ENCODE measurements at regions not wholly inside any gene's neighbourhood (a gene's known extent, or its start where the extent isn't known, plus 50 kb on each side); places are given as distances from the start of the nearest gene placed in this dataset.

DNA sequence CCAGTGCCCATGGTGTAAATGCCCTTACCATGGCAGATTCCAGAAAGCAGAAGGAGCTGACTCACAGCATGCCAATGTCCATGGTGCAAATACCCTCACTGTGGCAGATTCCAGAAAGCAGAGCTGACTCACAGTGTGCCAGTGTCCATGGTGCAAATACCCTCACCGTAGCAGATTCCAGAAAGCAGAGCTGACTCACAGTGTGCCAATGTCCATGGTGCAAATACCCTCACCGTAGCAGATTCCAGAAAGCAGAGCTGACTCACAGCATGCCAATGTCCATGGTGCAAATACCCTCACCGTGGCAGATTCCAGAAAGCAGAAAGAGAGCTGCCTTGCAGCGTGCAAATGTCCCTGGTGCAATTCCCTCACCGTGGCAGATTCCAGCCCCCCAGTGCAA, 163.8 kb upstream of the SOX1 start:
- TF ChIP-seq, protein P1, sequence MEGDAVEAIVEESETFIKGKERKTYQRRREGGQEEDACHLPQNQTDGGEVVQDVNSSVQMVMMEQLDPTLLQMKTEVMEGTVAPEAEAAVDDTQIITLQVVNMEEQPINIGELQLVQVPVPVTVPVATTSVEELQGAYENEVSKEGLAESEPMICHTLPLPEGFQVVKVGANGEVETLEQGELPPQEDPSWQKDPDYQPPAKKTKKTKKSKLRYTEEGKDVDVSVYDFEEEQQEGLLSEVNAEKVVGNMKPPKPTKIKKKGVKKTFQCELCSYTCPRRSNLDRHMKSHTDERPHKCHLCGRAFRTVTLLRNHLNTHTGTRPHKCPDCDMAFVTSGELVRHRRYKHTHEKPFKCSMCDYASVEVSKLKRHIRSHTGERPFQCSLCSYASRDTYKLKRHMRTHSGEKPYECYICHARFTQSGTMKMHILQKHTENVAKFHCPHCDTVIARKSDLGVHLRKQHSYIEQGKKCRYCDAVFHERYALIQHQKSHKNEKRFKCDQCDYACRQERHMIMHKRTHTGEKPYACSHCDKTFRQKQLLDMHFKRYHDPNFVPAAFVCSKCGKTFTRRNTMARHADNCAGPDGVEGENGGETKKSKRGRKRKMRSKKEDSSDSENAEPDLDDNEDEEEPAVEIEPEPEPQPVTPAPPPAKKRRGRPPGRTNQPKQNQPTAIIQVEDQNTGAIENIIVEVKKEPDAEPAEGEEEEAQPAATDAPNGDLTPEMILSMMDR (IDR thresholded peaks at IDR 0.05): no peak
- TF ChIP-seq RFX5 (IDR thresholded peaks at IDR 0.05): no peak
- TF ChIP-seq HEYL (CRISPR knock-in tag; IDR thresholded peaks at IDR 0.05): no peak
- no peak for TF ChIP-seq MYC (IDR thresholded peaks at IDR 0.05; ENCODE audit: borderline replicate concordance, low read length)
- TF ChIP-seq, protein P2, sequence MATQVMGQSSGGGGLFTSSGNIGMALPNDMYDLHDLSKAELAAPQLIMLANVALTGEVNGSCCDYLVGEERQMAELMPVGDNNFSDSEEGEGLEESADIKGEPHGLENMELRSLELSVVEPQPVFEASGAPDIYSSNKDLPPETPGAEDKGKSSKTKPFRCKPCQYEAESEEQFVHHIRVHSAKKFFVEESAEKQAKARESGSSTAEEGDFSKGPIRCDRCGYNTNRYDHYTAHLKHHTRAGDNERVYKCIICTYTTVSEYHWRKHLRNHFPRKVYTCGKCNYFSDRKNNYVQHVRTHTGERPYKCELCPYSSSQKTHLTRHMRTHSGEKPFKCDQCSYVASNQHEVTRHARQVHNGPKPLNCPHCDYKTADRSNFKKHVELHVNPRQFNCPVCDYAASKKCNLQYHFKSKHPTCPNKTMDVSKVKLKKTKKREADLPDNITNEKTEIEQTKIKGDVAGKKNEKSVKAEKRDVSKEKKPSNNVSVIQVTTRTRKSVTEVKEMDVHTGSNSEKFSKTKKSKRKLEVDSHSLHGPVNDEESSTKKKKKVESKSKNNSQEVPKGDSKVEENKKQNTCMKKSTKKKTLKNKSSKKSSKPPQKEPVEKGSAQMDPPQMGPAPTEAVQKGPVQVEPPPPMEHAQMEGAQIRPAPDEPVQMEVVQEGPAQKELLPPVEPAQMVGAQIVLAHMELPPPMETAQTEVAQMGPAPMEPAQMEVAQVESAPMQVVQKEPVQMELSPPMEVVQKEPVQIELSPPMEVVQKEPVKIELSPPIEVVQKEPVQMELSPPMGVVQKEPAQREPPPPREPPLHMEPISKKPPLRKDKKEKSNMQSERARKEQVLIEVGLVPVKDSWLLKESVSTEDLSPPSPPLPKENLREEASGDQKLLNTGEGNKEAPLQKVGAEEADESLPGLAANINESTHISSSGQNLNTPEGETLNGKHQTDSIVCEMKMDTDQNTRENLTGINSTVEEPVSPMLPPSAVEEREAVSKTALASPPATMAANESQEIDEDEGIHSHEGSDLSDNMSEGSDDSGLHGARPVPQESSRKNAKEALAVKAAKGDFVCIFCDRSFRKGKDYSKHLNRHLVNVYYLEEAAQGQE (IDR thresholded peaks at IDR 0.05): no peak
- TF ChIP-seq SMC3 (IDR thresholded peaks at IDR 0.05): no peak
- no peak for TF ChIP-seq NFE2L2 (conservative IDR thresholded peaks at IDR 0.05; ENCODE audit: low read length)

Measured in A549 (cell line).